Left ventricle myocardium inferior (tissue), 1 donor: ENCODE measurements at regions not wholly inside any gene's neighbourhood (a gene's known extent, or its start where the extent isn't known, plus 50 kb on each side); places are given as distances from the start of the nearest gene placed in this dataset.

Experiments
- DNase-seq: peaks from one replicate; pipeline ENCODE4 v3.0.0-alpha.2; 2020
- H3K27ac ChIP-seq: fragments of 200-600 bp; replicated peaks from 2 replicates; pipeline ENCODE4 v1.8.0; 2021
- H3K27me3 ChIP-seq: fragments of 200-600 bp; 2 replicates; pipeline ENCODE4 v1.8.0; 2021; ENCODE audit warnings: low read depth
- H3K36me3 ChIP-seq: fragments of 200-600 bp; 2 replicates; pipeline ENCODE4 v1.8.0; 2021
- H3K4me1 ChIP-seq: fragments of 200-600 bp; 2 replicates; pipeline ENCODE4 v1.8.0; 2021
- H3K4me3 ChIP-seq: fragments of 200-600 bp; 2 replicates; pipeline ENCODE4 v1.8.0; 2021; ENCODE audit warnings: mild to moderate bottlenecking, moderate library complexity
- H3K9me3 ChIP-seq: fragments of 200-600 bp; replicated peaks from 2 replicates; pipeline ENCODE4 v1.8.0; 2021
- intact Hi-C: fragments of 100-400 bp; cut with micrococcal nuclease; formaldehyde crosslinking; loops from one replicate; pipeline ENCODE4 v1.11.0; 2022
- TF ChIP-seq, protein P1 (sequence below): fragments of 200-600 bp; IDR thresholded peaks from 2 replicates; pipeline ENCODE4 v1.8.0; 2021; ENCODE audit warnings: antibody characterized with exemption, mild to moderate bottlenecking, borderline replicate concordance
- donor health status: DM: no; HTN: yes; CAD: no; lungs with severe emphysema.

DNA sequence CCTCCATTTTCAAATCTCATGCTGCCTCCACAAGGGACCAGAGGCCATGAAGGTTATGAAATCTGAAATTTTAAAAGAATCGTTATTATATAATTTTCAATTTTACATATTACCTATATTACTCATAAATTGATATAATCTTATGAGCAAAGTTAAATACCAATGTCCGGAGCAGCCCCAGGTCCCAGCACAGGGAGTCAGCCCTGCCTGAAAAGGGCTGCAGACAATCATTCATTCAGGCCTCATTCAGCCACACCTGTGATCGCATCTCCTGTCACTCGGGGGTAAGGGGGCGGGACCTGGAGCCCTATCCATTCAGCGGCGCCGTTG is 172.5 kb downstream of the AHSP start:
- Histone ChIP-seq H3K4me1 (peaks cover 21% of the 10 kb centered on the region), H3K9me3 (no peaks in the 10 kb centered on the region), H3K36me3 (peaks cover 22% of the 10 kb centered on the region), H3K27ac (no peak overlapping the region), H3K4me3 (peak overlapping the region; percentile 96), H3K27me3 (no peaks in the 10 kb centered on the region)
- no peak for DNase-seq
- TF ChIP-seq, protein P1, sequence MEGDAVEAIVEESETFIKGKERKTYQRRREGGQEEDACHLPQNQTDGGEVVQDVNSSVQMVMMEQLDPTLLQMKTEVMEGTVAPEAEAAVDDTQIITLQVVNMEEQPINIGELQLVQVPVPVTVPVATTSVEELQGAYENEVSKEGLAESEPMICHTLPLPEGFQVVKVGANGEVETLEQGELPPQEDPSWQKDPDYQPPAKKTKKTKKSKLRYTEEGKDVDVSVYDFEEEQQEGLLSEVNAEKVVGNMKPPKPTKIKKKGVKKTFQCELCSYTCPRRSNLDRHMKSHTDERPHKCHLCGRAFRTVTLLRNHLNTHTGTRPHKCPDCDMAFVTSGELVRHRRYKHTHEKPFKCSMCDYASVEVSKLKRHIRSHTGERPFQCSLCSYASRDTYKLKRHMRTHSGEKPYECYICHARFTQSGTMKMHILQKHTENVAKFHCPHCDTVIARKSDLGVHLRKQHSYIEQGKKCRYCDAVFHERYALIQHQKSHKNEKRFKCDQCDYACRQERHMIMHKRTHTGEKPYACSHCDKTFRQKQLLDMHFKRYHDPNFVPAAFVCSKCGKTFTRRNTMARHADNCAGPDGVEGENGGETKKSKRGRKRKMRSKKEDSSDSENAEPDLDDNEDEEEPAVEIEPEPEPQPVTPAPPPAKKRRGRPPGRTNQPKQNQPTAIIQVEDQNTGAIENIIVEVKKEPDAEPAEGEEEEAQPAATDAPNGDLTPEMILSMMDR, result no peak
- intact Hi-C loops, result no loop called here

GRCh38 chr16:31700530-31701388 is 172.8 kb upstream of the ZNF267 start:
- TF ChIP-seq, protein P1, result peak; percentile 24
- Histone ChIP-seq H3K36me3 (peaks cover 28% of the 10 kb centered on the region), H3K4me3 (peak overlapping the region; percentile 96), H3K27me3 (no peaks in the 10 kb centered on the region), H3K9me3 (no peaks in the 10 kb centered on the region), H3K27ac (peak overlapping the region; percentile 49), H3K4me1 (peaks cover 17% of the 10 kb centered on the region)
- peak; percentile 82 for DNase-seq
- intact Hi-C loops, result no loop called here

- peaks cover 17% of the 10 kb centered on the region for H3K4me1 ChIP-seq
- no peak overlapping the region for H3K4me3 ChIP-seq
- H3K36me3 ChIP-seq, result peaks cover 38% of the 10 kb centered on the region
- no peaks in the 10 kb centered on the region for H3K9me3 ChIP-seq
- TF ChIP-seq, protein P1, result no peak
- H3K27me3 ChIP-seq, result no peaks in the 10 kb centered on the region
- intact Hi-C loops, result no loop called here
- no peak overlapping the region for H3K27ac ChIP-seq
- no peak for DNase-seq
Measured at GRCh38 chr16:31701734-31702133, 171.9 kb upstream of the ZNF267 start.

DNA sequence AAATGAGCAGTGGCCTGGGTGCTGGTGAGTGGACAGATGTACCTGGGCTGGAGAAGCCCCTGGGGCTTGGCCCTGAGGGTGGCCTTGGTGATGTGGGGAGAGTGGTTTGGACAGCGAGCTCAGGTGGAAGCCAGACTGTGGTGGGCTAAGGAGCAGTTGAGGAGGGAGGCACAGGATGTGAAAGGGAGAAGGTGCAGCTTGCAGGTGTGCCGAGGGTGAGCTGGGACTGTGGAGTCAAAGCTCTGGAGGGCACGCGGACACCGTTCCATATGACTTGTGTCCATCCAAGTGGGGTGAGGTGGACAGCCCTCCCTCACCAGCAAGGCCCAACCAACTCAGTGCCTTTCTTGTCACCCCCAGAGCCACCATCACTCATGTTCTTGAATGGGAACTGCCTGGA is 170.8 kb upstream of the ZNF267 start:
- Histone ChIP-seq H3K27ac (no peak overlapping the region), H3K36me3 (peaks cover 46% of the 10 kb centered on the region), H3K4me1 (peaks cover 17% of the 10 kb centered on the region), H3K4me3 (no peak overlapping the region), H3K9me3 (no peaks in the 10 kb centered on the region), H3K27me3 (no peaks in the 10 kb centered on the region)
- TF ChIP-seq, protein P1, result no peak
- intact Hi-C loops, result no loop called here
- no peak for DNase-seq

DNA sequence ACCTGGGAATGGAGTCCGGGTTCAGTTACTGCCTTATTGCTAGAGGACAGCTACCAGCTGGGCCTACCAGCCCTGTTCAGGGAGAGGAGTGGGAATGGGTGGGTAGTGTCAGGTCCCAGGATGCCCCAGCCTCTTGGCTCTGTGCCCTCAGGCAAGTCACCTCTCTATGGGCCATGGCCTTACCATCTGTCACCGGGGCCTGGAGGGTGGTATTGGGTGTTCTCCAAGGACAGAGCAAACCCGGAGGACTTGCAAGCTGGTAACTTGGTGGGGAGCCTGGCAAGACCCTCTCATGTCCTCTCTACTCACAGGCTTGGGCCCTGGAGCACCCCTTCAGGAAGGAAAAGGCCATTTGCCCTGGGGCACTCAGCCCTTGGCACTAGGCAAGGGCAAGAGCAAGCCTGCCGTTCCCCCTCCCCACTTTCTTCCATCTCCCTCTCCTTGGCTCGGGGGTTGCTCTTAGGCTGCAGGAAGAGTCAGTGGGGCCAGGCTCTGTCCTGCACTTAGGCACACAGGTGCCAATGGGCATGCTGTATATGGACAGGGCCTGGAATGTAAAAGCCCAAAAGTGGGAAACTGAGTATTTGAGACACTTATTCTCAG is 170.0 kb upstream of the ZNF267 start:
- Histone ChIP-seq H3K27me3 (no peaks in the 10 kb centered on the region), H3K9me3 (no peaks in the 10 kb centered on the region), H3K36me3 (peaks cover 50% of the 10 kb centered on the region), H3K27ac (no peak overlapping the region), H3K4me1 (peaks cover 17% of the 10 kb centered on the region), H3K4me3 (no peak overlapping the region)
- DNase-seq, result no peak
- TF ChIP-seq, protein P1, result no peak
- intact Hi-C loops, result no loop called here
